ENCODE measurements at regions not wholly inside any gene's neighbourhood (a gene's known extent, or its start where the extent isn't known, plus 50 kb on each side); places are given as distances from the start of the nearest gene placed in this dataset.

DNA sequence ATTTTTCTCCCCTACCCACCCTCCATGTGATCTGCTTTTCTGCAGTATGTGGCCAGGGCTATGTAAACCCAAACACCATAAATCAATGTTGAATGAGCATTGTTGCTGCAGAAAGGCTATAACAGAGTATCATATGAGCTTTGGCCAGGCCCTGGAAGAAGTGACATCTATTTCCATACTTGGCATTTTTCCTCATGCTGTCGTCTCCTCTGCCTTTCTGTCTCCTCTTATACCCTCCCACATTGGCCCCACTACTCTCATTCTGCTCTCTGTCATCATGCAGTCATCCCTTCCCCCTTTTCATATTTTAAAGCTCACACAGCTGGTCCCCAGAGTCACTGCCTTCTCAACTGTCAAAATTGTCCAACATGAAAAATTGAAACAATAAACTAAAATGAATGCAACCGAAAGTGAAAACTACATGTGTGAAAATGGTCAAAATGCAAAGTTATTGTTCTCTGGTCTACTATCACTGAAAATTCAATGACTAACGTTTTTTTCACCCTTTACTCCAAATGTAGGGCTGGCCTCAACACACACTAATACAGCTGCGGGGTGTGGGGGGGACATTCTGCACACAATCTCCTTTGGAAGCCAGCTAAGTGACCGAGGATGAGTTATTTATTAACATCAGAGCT, 290.7 kb upstream of the TMPO start:
- no peak for TF ChIP-seq GATA2 (IDR thresholded peaks at IDR 0.05; ENCODE audit: low read depth, low read length)
- no peak for TF ChIP-seq GATA3 (IDR thresholded peaks at IDR 0.05; ENCODE audit: low read depth, low read length)

Data from SH-SY5Y (cell line).